Stimulated activated CD4-positive, alpha-beta T cell treated with anti-CD3 and anti-CD28 coated beads, TNF-alpha, amount 100 ng/mL, for 24 hours (primary cell): ENCODE measurements at regions not wholly inside any gene's neighbourhood (a gene's known extent, or its start where the extent isn't known, plus 50 kb on each side); places are given as distances from the start of the nearest gene placed in this dataset.

Source experiments
- DNase-seq, 3 experiments: peaks; one replicate each; pipeline ENCODE4 v3.0.0-alpha.2; 2020; ENCODE audit warnings: low read depth in 3 of 3

GRCh38 chr2:144079803-144080202 lies 440.1 kb downstream of the ZEB2 start:
- no peak for DNase-seq

- no peak for DNase-seq
Observed at GRCh38 chr2:144078802-144079724, 440.9 kb downstream of the ZEB2 start.

- no peak for DNase-seq
Observed at GRCh38 chr2:144078106-144078505, 441.8 kb downstream of the ZEB2 start.

DNA sequence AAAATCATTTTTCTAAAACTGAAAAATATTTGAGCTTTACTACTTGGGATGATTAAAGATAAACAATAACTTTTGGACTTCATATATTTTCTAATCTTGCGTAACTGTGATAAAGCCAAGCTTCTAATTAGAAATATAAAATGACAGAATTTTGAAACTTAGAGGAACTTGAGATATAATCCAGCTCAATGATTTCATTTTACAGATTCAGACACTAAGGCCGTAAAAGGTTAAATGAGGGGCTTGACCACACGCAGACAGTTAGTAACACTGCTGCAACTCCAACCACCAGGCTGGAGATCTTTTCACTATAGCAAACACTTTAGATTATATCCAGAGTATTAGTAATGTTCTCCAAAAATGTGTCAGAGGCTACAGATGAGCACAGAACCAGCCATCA lies 445.5 kb downstream of the ZEB2 start:
- no peak for DNase-seq

GRCh38 chr2:144071461-144071860 lies 448.5 kb downstream of the ZEB2 start:
- DNase-seq = no peak

GRCh38 chr2:144067506-144067905 lies 452.4 kb downstream of the ZEB2 start:
- no peak for DNase-seq

GRCh38 chr2:144063602-144064001 lies 456.3 kb downstream of the ZEB2 start:
- no peak for DNase-seq

DNA sequence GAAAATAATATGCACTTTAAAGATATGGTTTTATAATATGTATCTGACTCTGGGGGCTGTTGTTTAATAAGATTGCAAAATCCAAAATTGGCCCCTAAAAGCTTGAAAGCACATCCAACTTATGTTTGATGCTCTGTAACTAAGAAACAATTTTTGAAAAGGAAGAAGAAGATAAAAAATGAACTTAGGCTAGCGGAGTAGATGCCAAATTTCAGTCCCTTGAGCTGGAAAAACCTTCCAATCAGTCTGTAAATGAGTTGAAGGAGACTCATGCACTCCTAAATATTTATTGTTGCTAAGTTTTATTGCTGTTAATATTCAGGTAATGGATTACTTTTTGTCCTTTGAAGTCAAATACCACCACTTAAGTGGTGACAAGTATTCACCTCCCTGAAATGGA lies 465.0 kb downstream of the ZEB2 start:
- no peak for DNase-seq

DNA sequence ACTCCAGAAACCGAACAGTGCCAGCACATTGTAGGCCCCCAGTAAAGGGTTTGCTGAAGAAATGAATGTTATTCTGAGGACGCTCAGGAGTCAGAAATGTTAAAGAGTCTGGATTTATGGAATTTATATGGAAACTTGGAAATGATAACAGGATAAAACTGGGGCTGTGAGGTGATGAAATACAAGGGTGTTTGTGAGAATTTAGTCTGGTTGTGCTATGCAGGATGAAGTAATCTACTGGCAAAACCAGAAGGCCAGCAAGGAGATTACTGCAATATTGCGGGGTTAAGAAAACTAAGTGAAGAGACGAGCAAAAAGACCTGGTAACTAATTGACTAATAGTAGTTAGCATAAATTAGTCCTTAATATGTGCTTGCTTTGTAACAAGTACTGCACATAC lies 467.8 kb downstream of the ZEB2 start:
- no peak for DNase-seq

GRCh38 chr2:144049137-144049536 lies 470.8 kb downstream of the ZEB2 start:
- DNase-seq = no peak

DNA sequence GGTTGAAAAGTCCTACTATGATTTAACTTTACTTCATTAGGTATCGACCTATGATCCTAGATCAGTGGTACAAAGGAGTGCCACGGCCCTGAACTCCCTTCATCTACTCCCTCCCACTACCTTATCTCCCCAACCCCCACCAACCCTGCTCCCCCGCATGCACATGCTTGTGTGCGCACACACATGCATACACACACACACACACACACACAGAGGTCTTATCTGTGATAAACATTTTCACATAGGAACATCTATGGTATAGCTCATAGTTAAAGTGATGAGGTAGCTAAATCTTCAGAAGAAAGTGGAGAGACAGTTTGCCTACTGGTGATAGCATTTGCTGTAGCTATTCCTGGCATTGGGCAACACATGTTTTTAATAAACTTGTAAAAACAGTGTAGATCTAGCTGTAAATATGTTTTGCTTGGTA lies 471.3 kb downstream of the ZEB2 start:
- no peak for DNase-seq

- DNase-seq = no peak
Observed at GRCh38 chr2:144042751-144043150, 477.2 kb downstream of the ZEB2 start.

DNA sequence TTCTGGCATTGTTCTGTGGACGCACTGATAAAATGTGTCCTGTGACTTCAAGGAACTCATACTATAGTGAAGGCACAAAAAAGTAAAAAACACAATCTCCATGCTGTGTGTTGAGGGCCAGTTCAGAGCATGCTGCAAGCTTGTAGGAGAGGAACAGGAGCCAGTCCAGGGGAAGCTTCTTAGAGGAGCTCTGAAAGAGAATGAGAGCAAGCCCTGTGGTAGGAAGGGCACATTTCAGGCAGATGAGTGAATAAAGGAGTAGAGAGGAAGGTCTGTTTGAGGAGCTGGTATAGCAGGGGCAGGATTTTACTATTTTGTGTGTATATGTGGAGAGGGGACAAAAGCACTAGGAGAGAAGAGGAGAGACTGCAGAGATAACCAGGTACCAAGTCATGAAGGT lies 478.3 kb downstream of the ZEB2 start:
- DNase-seq = no peak

GRCh38 chr2:144040834-144041233 lies 479.1 kb downstream of the ZEB2 start:
- no peak for DNase-seq

DNA sequence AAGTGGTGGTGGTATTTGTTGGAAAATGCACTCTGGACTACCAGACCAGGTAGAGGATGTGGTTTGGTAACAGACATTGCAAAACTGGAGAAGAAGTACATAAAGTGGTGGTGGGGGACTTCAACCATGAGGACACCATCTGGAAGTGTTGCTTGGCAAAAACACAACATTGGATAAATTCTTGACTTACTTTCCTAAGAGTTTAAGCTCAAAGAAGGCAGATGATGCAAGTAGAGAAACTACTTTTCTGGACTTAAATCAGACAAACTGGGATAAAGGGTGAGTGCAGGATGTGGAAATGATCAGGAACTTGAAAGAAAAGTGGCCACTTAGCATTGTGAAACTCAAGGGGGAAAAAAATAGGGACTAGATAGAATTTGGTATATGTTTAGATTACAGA lies 487.4 kb downstream of the ZEB2 start:
- DNase-seq = no peak

DNA sequence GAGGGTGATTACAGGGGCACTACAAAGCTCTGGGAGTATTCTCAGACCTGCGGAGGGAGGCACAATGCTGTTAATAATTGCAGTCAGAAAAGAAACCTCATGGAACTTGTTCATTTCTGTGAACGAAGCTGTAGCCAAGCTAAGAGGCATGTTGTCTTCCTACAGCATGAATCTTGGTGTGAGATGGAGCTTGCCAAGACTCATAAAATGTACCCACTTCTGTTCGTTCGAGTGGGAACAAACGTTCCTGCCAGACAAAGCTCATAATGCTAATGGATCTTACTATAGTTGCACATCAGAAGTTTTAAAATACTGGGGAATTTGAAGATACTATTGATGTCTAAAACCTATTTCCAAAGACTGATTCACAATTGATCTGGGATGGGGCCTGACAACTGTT lies 489.1 kb downstream of the ZEB2 start:
- DNase-seq = no peak

DNA sequence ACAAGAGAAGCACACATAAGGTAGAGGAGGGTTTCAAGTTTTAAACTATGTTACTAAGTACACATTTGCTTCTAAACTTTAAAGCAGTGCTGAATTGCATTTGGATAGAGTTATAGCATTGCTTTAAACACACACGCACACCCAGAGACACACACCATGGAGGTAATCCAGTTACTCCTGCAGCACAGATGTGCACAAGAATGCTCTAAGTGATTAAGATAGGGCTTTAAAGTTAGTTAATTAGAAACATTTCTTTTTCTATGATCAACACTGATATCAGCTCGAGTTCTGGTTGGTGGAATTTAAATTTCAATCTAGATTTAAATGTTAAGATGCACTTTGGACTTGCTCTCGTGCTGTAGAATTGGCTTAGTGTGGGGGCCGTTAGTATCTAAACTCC lies 492.3 kb downstream of the ZEB2 start:
- DNase-seq = no peak

DNA sequence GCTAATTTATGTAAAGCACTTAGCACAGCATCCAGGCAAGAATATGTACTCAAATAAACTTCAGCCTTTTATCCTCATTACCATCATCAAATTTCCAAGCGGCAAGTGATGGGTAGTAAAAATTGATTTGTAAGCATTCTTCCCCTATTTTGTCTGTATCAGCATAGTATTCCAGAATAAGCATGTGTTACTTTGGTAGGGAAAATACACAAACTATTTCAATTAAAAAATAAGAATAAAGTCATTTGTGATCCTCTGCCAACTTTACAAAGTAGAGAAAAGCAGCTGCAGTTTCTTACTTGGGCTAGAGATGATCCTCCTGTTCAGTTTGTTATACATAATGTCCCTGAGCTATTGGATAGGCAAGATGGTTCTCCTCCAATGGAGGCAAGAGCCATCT lies 493.2 kb downstream of the ZEB2 start:
- DNase-seq = no peak

- no peak for DNase-seq
Observed at GRCh38 chr2:144020047-144020446, 499.9 kb downstream of the ZEB2 start.

- DNase-seq = no peak
Observed at GRCh38 chr2:144015655-144016245, 504.2 kb downstream of the ZEB2 start.

DNA sequence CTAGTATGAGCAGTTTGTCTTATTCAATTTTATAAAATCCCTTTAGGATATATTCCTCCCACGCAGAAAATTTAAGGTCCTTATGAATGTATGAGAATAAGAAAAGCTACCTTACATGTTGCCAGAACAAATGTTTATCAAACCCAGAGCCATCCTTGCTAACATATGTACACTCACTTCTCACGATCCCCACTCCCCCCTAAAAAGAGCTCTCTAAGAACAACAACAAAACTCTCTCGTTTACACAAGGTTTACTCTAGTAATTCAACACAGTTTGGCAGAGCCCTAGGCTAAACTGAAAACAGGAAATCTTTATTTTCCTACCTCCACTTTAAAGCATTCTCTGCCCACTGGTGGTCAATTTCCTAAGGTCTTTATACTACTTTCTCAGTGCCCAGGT lies 504.9 kb downstream of the ZEB2 start:
- DNase-seq = no peak

DNA sequence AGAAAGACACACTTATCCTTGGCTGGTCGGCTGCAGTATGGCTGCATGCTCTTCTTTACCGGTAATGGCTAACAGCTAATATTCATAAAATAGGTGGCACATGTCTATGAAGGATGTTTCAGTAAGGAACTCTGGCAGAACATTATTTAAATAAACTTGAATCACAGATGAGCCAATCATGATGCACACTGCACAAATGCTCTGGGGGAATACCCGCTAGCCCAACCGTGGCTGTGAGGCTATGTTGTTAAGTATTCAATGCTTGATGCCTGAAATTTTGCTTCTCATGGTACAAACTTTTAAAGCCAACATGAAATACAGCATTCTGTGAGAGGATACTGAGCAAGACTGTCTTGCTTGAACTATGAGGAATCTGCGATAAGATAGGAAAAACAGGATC lies 505.8 kb downstream of the ZEB2 start:
- DNase-seq = no peak

DNA sequence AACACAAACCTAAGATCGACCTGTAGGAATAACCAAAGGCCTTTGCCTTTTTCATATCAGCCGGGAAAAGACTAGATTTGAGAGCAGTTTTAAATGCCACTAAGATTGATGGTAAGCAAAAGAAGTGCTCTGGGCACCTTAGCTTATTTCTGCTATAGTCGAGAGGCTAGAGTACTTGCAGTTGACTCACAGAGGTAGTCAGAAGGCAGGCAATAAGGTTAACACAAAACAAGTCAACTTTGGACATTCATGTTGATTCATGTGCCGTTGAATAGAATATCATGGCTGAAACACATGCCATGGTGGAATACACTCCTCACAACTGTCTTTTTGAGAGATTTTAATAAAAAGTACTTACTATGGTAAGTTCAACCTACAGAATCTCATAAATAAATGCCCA lies 507.6 kb downstream of the ZEB2 start:
- no peak for DNase-seq
